ENCODE measurements at regions not wholly inside any gene's neighbourhood (a gene's known extent, or its start where the extent isn't known, plus 50 kb on each side); places are given as distances from the start of the nearest gene placed in this dataset.
"Not testable (repeated sequence)": the region's sequence is repeated elsewhere in the genome, so short reads cannot be mapped to it uniquely, and the experiment has no call there.

DNA sequence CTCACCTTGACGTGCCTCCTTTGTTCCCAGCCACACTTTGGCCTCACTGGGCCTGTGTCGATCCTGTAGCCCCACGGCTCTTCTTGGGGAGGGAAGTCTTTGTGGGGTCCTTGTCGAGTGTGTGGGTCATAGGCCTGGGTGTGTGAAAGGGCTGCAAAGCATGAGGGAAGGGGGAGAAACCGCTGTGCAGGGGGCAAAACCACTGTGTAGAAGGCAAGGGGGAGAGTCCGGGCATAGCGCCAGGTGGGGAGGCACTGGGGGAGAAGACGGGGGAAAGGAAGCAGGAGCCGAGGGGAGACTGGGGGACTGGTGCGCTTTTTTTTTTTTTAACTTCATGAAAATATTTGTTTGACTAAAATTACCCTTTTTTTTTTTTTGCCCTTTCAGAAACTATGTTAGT is 65.1 kb upstream of the RASD2 start:
- DNase-seq = no peak

DNA sequence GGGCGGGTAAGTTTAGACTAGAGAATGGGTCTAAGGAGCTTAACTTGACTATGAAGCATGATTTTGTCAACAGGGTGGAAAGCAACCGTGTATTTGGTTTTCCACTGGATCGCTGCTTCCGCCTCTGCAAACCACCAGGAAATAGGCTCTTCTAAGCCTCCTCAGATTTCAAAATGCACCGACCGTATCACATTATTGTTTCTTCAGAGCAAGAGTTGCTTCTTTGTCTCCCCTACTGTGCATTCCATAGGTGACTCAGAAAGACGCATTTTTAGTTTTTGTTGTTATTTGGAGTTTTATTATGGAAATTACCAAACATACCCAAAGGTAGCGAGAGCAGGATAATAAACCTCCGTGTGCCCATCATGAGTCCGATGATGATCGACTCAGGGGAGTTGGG is 64.3 kb upstream of the RASD2 start:
- no peak for DNase-seq

DNA sequence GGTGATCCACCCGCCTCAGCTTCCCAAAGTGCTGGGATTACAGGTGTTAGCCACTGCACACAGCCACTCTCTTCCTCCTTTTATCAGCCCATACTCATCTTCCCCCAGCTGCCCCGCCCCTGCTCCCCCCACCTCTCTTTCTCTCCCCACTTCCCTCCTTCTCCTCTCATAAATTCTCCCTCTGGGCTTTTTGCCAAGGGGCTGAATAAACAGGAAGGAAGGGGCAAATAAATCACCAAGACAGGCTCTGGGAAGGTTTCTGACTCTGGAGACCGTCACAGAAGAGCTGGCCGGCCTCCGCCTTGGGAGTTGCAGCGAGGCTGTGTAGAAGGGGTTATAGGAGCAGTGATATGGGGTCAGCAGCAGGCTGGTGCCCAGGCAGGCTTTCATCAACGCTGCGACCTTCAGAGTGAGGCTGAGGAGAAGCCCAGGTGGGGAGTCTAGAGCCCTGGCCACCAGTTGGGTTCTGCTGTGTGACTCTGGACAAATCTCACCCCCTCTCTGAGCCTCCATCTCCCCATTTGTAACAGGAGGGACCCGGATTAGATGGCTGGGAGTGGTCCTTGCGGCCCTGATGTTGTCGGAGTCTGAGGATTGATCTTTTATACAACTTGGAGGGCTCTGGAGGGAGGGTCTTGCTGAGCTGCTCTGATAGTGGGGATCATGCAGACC is 62.6 kb upstream of the RASD2 start:
- peak; percentile 50 for DNase-seq

DNA sequence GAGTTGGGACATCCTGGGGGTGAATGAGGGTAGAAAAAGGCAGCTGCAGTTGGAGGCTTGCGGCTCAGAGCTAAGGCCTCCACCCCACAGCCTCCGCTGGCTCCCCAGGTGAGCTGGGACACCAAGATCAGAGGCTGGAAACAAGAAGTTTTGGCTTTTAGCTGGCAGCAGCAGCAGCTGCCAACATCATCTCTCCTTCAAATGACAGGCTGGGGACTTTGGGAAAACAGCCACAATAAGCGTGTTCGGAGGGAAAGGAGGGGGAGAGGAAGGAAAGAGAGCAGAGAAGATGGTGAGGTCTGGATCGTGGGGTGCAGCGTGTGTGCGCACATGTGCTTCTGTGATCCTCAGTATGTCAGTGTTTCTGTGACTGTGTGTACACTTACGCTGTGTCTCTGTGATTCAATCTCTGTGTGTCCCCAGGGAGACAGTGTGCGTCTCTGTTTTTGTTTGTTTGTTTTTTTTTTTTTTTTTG is 62.0 kb upstream of the RASD2 start:
- DNase-seq = peak; percentile 10

DNA sequence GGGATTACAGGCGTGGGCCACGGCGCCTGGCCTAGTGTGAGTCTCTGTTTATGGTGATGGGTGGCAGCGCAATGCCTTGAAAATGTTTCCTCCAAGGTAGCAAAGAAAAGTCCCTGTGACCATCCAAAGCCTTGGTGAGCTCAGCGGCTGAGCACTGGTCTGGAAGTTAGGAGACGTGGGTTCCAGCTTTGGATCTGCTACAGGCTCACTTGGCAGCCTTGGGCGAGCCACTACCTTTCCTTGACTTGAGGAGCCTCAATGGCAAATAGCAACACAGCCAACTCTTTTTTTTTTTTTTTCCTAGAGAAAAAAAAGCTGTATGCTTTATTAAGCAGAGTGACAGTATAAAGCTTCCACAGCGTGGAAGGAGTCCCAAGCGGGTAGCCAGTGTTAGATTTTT is 61.3 kb upstream of the RASD2 start:
- DNase-seq = no peak

DNA sequence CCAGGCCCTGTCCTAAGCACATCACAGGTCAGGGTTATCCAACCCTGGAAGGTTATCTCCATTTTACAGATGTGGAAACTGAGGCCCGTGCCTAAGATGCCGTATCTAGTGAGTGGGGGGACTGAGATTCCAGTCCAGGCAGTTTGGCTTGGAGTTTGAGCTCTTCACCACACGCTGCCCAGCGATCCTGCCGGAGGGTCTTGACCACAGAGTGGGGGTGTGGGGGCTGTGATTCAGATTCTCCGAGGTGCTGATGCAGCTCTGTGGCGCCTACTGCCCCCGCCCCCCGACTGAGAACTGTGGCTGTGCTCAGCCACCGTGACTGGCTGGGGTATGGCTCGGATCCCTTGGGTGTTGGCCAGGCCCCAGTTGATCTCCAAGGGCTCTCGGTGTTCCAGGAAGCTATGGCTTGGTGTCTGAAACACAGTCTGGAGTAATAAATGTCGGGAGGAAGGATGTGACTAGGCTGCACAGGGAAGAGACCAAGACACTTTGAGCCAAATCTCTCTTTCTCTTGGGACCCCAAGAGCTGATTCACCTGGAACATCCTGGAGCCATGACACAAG is 60.6 kb upstream of the RASD2 start:
- DNase-seq = no peak

DNA sequence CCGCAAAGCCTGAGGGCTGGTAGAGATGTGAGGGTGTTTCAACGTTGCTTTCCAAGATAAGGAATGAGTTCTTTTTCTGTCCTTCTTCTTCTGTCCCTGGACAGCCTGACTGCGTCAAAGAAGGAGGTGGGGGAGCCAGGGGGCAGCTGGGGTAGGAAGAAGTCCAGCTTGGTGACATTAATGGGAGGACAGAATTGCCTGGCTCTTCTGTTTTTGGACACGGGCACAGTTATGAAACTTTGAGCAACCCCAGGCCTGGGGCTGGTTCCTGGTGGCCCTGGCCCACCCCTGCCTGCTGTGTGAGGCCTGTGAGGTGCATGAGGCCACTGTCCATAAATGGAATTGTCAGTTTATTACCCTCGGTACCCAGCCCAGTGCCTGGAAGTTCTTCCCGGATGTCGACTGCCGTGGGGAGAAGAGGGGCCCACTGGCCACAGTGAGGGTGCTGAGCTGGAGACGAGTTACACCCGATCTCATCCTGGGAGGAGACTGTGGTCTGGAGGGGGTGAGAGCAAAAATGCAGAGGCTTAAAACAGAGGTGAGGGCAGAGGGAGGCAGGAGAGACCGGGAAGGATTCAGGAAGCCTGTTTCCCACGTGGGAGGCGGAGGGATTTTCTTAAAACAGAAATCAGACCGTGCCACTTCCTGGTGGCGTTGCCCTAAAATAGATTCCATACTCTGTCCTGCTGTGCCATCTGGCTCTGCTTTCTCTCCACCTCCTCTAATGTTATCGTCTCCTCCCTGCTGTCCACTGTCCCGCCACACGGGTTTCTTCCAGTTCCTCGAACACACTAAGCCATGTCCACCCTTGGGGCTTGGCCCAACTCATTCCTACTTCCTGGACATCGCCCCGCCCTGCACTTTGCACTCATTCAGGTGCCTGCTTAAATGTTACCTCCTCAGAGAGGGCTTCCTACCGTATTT is 59.7 kb upstream of the RASD2 start:
- no peak for DNase-seq

DNA sequence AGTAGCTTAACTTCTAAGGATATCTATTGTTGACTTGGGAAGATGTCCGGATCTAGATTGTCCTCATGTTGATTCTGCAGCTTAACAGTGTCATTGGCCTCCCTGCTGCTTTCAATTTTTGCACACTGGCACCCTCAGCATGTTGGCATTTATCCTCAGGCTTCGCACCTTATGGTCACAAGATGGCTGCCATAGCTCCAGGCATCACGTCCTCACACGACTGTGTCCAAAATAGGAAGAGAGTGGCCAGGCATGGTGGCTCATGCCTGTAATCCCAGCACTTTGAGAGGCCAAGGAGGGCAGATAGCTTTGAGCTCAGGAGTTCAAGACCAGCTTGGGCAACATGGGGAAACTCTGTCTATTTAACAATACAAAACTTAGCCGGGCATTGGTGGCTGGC is 58.3 kb upstream of the RASD2 start:
- DNase-seq = no peak

DNA sequence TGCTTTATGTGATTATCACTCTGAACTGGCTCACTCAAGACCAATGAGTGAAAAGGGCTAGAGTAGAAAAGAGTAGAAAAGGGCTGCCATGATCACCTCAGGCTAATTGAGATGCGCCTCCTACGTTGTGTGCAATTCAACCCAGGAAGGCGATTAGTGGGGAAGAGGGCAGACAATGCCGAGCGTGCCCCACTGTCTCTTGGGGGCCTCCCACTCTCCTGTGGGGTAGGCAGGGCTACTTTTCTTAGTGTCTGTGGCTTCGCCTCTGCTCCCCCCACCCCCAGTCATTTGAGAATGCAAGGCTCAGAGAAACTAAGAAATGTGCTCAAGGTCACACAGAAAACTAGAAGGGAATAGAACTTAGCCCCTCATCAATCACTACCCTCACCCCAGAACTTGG is 57.7 kb upstream of the RASD2 start:
- no peak for DNase-seq

DNA sequence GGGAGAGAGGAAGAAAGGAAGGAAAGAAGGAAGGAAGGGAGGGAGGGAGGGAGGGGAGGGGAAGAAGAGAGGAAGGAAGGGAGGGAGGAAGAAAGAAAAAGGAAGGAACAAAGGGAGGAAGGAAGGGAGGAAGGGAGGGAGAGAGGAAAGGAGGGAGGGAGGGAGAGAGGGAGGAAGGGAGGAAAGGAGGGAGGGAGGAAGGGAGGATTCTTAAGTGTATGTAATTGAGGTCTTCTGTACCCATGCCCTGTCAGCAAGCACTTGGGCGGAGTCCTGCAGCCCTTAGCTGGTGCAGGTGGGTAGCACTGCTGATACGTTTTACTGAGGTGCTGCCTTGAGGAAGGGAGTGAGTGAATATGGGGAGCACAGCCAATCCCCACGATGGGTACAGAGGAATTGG is 56.9 kb upstream of the RASD2 start:
- DNase-seq = no peak

DNA sequence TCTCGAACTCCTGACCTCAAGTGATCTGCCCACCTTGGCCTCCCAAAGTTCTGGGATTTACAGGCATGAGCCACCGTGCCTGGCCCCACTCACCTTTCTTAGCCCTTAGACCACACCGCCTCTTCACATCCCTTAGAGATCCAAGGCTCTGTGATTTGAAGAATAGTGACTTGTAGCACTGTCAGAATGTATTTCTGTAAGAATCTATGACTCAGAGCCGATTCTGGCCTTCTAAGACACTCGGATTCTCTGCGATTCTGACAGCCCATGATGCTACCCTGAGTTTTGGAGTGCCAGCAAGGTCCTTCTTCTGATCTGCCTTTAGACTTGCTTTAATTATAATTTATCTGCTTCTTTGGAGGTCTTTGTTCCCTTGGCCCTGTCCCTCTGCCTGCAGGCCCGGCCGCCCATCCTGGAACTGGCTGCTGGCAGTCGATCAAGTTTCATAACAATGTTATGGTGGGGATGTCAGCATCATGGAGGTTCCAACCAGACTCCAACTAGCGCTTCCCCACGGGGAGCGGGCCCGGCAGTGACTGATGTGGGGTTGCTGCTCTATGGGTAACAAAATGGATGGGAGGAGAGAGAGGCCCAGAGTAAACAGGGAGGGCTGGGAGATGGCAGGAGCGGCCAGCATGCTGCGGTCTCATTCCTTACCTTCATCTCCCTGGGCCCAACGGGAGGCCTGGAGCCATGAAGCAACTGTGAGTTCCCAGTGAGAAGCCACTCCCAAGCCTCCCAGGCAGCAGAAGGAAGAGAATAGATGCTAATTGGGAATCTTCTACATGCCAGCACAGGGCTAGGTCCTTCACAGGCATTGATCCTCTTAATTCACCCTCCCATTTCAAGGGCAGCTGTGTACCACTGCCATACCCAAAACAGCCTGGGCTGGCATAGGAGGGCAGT is 55.7 kb upstream of the RASD2 start:
- no peak for DNase-seq

DNA sequence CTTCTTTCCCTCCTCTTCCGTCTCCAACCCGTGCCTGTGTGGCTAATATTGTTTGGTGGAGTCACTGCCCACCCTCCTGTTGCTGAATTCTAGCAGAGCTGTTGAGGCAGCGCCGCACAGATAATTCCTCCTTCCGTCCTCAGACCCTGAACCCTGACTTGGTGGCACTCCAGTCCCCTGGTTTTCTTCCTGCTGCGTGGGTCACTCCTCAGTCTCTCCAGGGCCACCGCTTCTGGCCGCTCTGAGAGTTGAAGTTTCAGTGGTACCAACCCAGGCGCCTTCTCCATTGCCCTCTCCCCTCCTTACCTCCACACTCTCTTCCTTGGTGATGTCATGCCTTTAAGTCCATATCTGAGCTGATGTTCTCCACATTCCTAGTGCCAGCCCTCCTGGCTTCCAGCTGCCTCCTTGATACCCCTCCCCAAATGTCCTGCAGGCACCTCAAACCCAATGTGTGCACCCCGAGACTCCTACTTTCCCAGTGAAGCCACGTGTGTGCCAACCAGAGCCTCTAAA is 54.5 kb upstream of the RASD2 start:
- DNase-seq = no peak

DNA sequence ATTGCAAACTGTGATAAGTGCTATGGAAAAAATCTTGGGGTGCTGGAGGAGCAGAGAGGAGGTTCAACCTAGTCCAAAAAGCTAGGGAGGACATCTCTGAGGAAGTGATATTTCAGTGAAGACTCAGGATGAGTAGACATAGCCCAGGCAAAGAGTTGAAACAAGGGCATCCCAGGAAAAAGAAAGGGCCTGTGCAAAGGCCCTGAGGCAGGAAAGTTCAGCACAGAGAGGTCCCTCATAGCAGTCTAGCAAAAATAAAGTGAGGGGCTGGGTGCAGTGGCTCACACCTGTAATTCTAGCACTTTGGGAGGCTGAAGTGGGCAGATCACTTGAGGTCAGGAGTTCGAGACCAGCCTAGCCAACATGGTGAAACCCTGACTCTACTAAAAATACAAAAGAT is 53.0 kb upstream of the RASD2 start:
- not testable (repeated sequence) for DNase-seq

DNA sequence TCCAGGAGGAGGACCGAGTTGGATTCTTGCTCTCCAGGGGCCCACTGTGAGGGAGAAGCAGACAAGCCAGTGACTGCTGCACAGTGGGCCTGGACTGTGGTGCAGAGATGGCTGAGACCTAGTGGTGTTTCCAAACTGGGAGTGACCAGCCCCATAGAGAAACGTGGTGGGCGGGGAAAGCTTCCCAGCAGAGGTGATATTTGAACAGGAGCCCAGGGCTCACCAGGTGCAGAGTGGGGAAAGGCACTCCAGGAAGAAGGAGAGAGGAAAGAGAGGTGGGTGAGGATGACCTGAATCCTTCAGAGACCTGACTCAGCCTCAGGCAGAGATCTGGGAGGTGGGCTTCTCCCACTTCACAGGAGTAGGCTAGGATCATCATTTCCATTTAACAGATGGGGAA is 52.1 kb upstream of the RASD2 start:
- no peak for DNase-seq

DNA sequence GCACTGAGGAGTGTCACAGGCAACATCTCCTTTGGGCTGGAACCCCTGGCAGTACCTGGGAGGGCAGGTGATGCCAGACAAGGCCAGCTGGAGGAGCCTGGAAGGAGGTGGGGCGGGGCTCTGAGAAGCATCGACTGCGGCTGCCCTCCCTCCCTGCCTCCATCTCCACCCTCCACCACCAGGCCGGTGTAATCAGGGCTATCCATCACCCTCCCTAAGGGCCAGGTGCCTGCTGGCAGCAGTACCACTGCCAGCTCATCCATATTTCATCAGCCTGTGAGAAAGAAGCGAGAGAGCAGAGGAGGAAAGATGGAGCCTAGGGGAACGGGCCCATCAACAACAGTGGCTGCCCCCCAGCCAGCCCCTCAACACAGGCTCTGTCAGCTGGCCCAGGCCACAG is 51.4 kb upstream of the RASD2 start:
- DNase-seq = no peak

Data from tongue (tissue), 1 donor.